Right lobe of liver (tissue), 6 donors: ENCODE measurements at regions not wholly inside any gene's neighbourhood (a gene's known extent, or its start where the extent isn't known, plus 50 kb on each side); places are given as distances from the start of the nearest gene placed in this dataset.
A peak's percentile ranks its signal among the peaks of the same experiment; 100 is the strongest.

Experiments
- ATAC-seq, 4 donors: fragments of 200-7000 bp; cut with Tn5 transposase; one replicate each; pipeline ENCODE4 v1.9.1; 2020; ENCODE audit warnings: mild to moderate bottlenecking in 4 of 4, moderate library complexity in 4 of 4
- DNase-seq, 3 donors: peaks; one replicate each; pipeline ENCODE4 v3.0.0-alpha.2; 2020
- H3K27ac ChIP-seq, 3 donors: fragments of 200-600 bp; one replicate each; pipeline ENCODE4 v1.8.0; 2022
- H3K27me3 ChIP-seq, 2 donors: fragments of 200-600 bp; one replicate each; pipeline ENCODE4 v1.8.0; 2022
- H3K36me3 ChIP-seq, 4 donors: fragments of 200-600 bp; sonication (generic) in 1 of 4; one replicate each; pipeline versions ENCODE4 v1.5.1 to v1.8.0; 2017 to 2022; ENCODE audit warnings: control low read depth in 1 of 4
- H3K4me1 ChIP-seq, 4 donors: fragments of 200-600 bp; sonication (generic) in 1 of 4; one replicate each; pipeline versions ENCODE4 v1.5.1 to v1.8.0; 2017 to 2022; ENCODE audit warnings: control low read depth in 1 of 4
- H3K4me3 ChIP-seq, 3 donors: fragments of 200-600 bp; one replicate each; pipeline ENCODE4 v1.8.0; 2022
- H3K9me3 ChIP-seq, 4 donors: fragments of 200-600 bp; sonication (generic) in 1 of 4; one replicate each; pipeline versions ENCODE4 v1.5.1 to v1.8.0; 2017 to 2022; ENCODE audit warnings: control low read depth in 1 of 4
- POLR2A ChIP-seq: fragments of 450-650 bp; IDR thresholded peaks from one replicate; pipeline ENCODE4 v1.6.1; 2017; ENCODE audit warnings: antibody characterized with exemption, mild to moderate bottlenecking
- WGBS: methylation state at CpG from one replicate; pipeline ENCODE4 v1.1.6; 2018; ENCODE audit warnings: low coverage, low lambda C conversion rate; ENCODE audit not compliant: insufficient coverage; ENCODE audit errors: missing lambda C conversion rate; 5-methylcytosine and 5-hydroxymethylcytosine counted together
- intact Hi-C, 2 donors: fragments of 100-400 bp; cut with DNase I; formaldehyde crosslinking; loops; one replicate each; pipeline versions ENCODE4 v1.11.2 to v1.14.1; 2022
- TF ChIP-seq, protein P1 (sequence below), 4 donors: fragments of 200-600 bp in 3 of 4; fragments of 450-650 bp in 1 of 4; IDR thresholded peaks; one replicate each; pipeline versions ENCODE4 v1.5.1 to v1.8.0; 2016 to 2022; ENCODE audit warnings: antibody characterized with exemption in 4 of 4, mild to moderate bottlenecking in 2 of 4
- donor health status: DM: no; HTN: yes; CAD: no.
- donor health status: DM: no; HTN: no; CAD: no.
- donor health status: DM: no; HTN: no; CAD: no.
- donor health status: DM: no; HTN: yes; CAD: no.
- donor health status: DM: no; HTN: yes; CAD: no.

DNA sequence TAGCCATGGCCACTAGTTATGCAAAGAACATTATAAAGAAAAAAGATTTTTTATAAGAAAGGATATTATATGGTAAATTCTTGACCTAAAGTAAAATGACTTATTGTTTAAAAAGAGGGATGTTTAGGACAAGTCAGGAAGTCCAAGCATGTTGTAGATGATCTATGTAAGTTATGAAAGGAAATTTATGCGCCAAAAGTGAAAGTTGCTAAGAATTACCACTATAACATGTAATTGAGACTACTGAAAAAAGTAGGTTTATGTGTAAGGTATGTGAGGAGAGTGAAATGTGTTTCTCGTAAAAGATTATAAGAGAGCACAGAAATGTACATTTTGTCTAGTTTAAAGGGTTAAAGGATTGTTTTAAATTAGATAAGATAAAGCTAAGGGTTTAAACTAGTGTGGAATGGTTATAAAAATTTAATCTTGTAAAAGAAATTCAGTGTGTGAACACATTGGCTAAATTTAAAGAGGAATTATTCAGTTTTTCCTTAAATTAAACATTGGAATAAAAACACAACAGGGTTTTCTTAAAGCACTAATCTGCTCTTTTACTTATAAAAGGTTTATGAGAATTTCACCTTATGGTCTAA, 1100.4 kb upstream of the EDIL3 start:
- whole genome bisulfite sequencing, result 80% methylated on average over 2 of the region's 2 CpGs
- DNase-seq (no peak), ATAC-seq (no peak)
- intact Hi-C loops, result no loop called here
- Histone ChIP-seq H3K4me3 (no peak overlapping the region), H3K4me1 (no peaks in the 10 kb centered on the region), H3K27me3 (no peaks in the 10 kb centered on the region), H3K36me3 (no peaks in the 10 kb centered on the region), H3K9me3 (no peaks in the 10 kb centered on the region), H3K27ac (no peak overlapping the region)
- no peak for TF ChIP-seq POLR2A
- TF ChIP-seq, protein P1, sequence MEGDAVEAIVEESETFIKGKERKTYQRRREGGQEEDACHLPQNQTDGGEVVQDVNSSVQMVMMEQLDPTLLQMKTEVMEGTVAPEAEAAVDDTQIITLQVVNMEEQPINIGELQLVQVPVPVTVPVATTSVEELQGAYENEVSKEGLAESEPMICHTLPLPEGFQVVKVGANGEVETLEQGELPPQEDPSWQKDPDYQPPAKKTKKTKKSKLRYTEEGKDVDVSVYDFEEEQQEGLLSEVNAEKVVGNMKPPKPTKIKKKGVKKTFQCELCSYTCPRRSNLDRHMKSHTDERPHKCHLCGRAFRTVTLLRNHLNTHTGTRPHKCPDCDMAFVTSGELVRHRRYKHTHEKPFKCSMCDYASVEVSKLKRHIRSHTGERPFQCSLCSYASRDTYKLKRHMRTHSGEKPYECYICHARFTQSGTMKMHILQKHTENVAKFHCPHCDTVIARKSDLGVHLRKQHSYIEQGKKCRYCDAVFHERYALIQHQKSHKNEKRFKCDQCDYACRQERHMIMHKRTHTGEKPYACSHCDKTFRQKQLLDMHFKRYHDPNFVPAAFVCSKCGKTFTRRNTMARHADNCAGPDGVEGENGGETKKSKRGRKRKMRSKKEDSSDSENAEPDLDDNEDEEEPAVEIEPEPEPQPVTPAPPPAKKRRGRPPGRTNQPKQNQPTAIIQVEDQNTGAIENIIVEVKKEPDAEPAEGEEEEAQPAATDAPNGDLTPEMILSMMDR (IDR thresholded peaks at IDR 0.05), result no peak

DNA sequence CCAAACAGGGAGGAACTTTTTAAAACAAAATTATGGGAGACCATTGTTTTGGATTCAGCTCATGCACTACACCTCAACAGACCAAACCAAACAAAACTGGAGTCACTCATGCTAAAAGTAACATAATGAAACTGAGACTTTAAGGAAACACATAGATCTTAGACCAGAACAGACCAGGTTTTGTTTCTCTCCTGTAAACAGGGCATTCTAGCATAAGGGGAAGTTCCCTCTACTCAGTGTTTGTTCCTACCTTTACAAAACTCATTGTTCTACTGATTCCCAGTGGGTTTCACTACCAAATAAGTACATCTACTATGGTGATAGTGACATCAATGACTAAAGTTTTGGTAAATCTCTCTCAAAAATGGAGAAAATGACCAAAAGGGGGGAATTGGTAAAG, 1103.6 kb upstream of the EDIL3 start:
- Histone ChIP-seq H3K27ac (no peak overlapping the region), H3K36me3 (no peaks in the 10 kb centered on the region), H3K4me3 (no peak overlapping the region), H3K9me3 (no peaks in the 10 kb centered on the region), H3K27me3 (no peaks in the 10 kb centered on the region), H3K4me1 (no peaks in the 10 kb centered on the region)
- DNase-seq (no peak), ATAC-seq (no peak)
- TF ChIP-seq, protein P1 (IDR thresholded peaks at IDR 0.05), result no peak
- no peak for TF ChIP-seq POLR2A
- intact Hi-C loops, result no loop called here

DNA sequence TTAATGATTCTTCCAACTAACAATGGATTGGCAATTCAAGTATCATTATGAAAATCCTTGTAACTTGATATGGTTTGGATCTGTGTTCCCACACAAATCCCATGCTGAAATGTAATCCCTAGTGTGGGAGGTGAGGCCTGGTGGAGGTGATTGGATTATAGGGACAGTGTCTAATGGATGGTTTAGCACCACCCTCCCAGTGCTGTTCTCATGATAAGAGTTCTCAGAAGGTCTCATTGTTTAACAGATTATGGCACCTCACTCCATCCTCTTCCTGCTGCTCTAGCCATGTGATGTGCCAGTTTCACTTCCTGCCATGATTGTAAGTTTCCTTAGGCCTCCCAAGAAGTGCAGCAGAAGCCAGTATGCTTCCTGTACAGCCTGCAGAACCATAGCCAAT, 1116.2 kb upstream of the EDIL3 start:
- DNase-seq (no peak), ATAC-seq (no peak)
- Histone ChIP-seq H3K4me1 (no peaks in the 10 kb centered on the region), H3K4me3 (no peak overlapping the region), H3K27ac (no peak overlapping the region), H3K36me3 (no peaks in the 10 kb centered on the region), H3K27me3 (no peaks in the 10 kb centered on the region), H3K9me3 (no peaks in the 10 kb centered on the region)
- intact Hi-C loops, result no loop called here
- TF ChIP-seq POLR2A, result no peak
- TF ChIP-seq, protein P1 (IDR thresholded peaks at IDR 0.05), result no peak

DNA sequence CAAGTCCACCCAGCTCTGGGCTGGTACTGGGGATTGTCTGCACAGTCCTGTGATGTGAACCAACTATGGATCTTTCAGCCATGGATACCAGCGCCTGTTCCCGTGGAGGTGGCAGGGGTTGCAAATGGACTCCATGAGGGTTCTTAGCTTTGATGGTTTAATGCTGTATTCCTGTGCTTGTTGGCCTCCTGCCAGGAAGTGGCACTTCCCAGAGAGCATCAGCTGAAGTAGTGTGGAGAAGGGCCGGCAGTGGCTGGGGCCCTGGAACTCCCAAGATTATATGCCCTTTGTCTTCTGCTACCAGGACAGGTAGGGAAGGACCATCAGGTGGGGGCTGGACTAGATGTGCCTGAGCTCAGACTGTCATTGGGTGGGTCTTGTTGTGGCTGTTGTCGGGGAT, 1104.8 kb upstream of the COX7C start:
- Histone ChIP-seq H3K9me3 (no peaks in the 10 kb centered on the region), H3K27ac (no peak overlapping the region), H3K4me1 (no peaks in the 10 kb centered on the region), H3K4me3 (no peak overlapping the region), H3K27me3 (no peaks in the 10 kb centered on the region), H3K36me3 (no peaks in the 10 kb centered on the region)
- DNase-seq (peak in 1 of 3 donors; percentile 39), ATAC-seq (no peak)
- TF ChIP-seq, protein P1 (IDR thresholded peaks at IDR 0.05), result no peak
- TF ChIP-seq POLR2A, result no peak
- 89% methylated on average over 3 of the region's 4 CpGs for WGBS
- intact Hi-C loops, result no loop called here

DNA sequence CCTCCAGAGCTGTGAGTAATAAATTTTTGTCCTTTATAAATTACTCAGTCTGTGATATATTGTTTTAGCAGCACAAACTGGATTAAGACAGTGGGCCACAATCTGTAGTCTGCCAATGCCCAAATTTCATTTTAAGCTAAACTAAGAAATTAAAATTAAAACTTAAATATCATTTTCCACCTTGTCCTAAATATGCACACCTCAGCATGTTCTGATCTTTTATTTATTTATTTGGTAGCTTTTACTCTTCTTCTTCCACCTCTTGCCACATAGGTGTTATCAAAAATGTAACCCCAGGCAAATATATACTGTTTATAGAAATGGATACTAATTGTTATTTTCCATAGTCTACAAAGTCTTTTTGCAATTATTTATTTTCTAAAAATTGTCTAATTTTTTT, 1102.2 kb upstream of the COX7C start:
- H3K27me3 ChIP-seq, result no peaks in the 10 kb centered on the region
- intact Hi-C loops, result no loop called here
- DNase-seq, result no peak
- no peak overlapping the region for H3K27ac ChIP-seq
- no peaks in the 10 kb centered on the region for H3K36me3 ChIP-seq
- no peak for ATAC-seq
- TF ChIP-seq, protein P1 (IDR thresholded peaks at IDR 0.05), result no peak
- no peak for TF ChIP-seq POLR2A
- no peak overlapping the region for H3K4me3 ChIP-seq
- H3K9me3 ChIP-seq, result no peaks in the 10 kb centered on the region
- H3K4me1 ChIP-seq, result no peaks in the 10 kb centered on the region
